H1 (cell line): ENCODE measurements at regions not wholly inside any gene's neighbourhood (a gene's known extent, or its start where the extent isn't known, plus 50 kb on each side); places are given as distances from the start of the nearest gene placed in this dataset.

Experiments used
- ATF2 ChIP-seq: IDR thresholded peaks from 2 replicates; pipeline ENCODE4 v1.6.1; 2012; ENCODE audit warnings: low read length, inconsistent platforms

GRCh38 chr13:62556978-62557377 is 1141.3 kb upstream of the PCDH20 start (continued):
- no peak for TF ChIP-seq ATF2
